Skeletal muscle tissue (tissue), 3 donors: ENCODE measurements at regions not wholly inside any gene's neighbourhood (a gene's known extent, or its start where the extent isn't known, plus 50 kb on each side); places are given as distances from the start of the nearest gene placed in this dataset.

Experiments
- H3K27ac ChIP-seq: one replicate; pipeline ENCODE4 v1.7.0; 2013; ENCODE audit warnings: mild to moderate bottlenecking, low read depth, low read length, inconsistent platforms
- H3K27me3 ChIP-seq, 3 donors: one replicate each; pipeline ENCODE4 v1.7.0; 2013; ENCODE audit warnings: low read length in 3 of 3; ENCODE audit not compliant: control insufficient read depth in 3 of 3, insufficient read depth in 3 of 3
- H3K36me3 ChIP-seq, 3 donors: one replicate each; pipeline ENCODE4 v1.7.0; 2013; ENCODE audit warnings: low read length in 3 of 3; ENCODE audit not compliant: control insufficient read depth in 3 of 3, insufficient read depth in 3 of 3
- H3K4me1 ChIP-seq, 3 donors: one replicate each; pipeline ENCODE4 v1.7.0; 2013; ENCODE audit warnings: low read length in 3 of 3, mild to moderate bottlenecking in 3 of 3; ENCODE audit not compliant: control insufficient read depth in 3 of 3, insufficient read depth in 3 of 3
- H3K4me3 ChIP-seq, 3 donors: one replicate each; pipeline ENCODE4 v1.7.0; 2013; ENCODE audit warnings: low read length in 3 of 3
- H3K9ac ChIP-seq, 3 donors: one replicate each; pipeline ENCODE4 v1.7.0; 2013; ENCODE audit warnings: low read length in 3 of 3, mild to moderate bottlenecking in 3 of 3, moderate library complexity in 2 of 3, low read depth in 1 of 3
- H3K9me3 ChIP-seq, 3 donors: one replicate each; pipeline ENCODE4 v1.7.0; 2013; ENCODE audit warnings: low read length in 3 of 3; ENCODE audit not compliant: control insufficient read depth in 3 of 3
- donor health status: Osteomylitis.

DNA sequence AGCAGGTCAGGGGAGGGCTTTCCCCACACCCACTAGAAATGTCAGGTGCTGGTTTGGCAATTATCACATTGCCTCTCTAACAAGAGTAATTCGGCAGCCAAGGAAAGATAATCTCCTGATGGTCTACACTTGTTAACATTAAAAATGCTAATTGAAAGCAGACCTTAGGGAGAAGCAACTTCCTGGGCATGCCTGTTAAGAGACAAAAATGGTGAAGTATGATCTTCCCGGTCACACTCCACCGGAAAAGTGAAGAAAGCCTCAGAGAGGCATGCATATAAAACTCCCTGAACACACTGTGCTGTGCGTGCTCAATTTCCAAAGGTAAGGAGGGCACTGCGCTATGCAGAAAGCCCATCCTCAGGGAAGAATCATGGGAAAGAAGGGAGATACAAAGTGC is 244.3 kb downstream of the FAM170A start:
- Histone ChIP-seq H3K9ac (no peak overlapping the region), H3K36me3 (no peaks in the 10 kb centered on the region), H3K4me1 (no peaks in the 10 kb centered on the region), H3K9me3 (no peaks in the 10 kb centered on the region), H3K4me3 (no peak overlapping the region), H3K27ac (no peak overlapping the region), H3K27me3 (no peaks in the 10 kb centered on the region)

DNA sequence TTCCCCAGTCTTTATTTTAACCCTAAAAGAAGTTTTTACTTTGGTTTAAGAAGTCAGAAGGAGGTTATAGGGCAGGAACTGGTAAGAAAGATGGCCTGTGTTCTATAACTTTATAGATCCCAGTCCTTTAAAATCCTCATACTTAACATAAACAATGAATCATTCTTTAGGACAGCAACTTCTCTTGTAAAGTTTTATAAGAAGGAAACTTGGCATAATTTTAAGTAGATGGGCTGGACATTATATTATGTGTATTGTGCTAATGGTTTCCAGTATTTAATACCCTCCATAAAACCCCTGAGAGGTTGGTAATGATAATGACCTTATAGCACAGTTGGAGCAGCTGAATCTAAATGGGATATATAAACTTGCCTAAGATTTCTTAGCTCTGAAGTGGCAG is 247.2 kb downstream of the FAM170A start:
- Histone ChIP-seq H3K4me1 (no peaks in the 10 kb centered on the region), H3K4me3 (no peak overlapping the region), H3K36me3 (no peaks in the 10 kb centered on the region), H3K9ac (no peak overlapping the region), H3K9me3 (no peaks in the 10 kb centered on the region), H3K27ac (no peak overlapping the region), H3K27me3 (no peaks in the 10 kb centered on the region)

DNA sequence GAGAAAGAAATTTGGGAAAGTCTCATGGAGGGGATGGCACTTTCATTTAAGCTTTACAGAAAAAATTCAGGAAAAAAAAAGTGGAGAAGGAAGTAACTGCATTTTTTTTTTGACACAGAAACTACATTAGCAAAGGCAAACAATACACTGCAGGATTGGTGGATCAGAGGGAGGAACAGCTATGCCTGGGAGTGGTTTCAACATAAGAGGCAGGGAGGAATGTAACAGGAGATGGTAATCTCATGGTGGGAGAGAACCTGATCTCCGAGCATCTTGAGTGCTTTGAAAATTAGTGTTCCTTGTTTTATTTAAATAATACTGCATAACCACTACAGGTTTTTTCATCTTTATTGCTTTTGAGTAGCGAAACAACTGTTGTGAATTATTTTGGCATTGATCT is 249.4 kb downstream of the FAM170A start:
- Histone ChIP-seq H3K36me3 (no peaks in the 10 kb centered on the region), H3K4me3 (no peak overlapping the region), H3K9me3 (no peaks in the 10 kb centered on the region), H3K4me1 (no peaks in the 10 kb centered on the region), H3K27ac (no peak overlapping the region), H3K27me3 (no peaks in the 10 kb centered on the region), H3K9ac (no peak overlapping the region)

DNA sequence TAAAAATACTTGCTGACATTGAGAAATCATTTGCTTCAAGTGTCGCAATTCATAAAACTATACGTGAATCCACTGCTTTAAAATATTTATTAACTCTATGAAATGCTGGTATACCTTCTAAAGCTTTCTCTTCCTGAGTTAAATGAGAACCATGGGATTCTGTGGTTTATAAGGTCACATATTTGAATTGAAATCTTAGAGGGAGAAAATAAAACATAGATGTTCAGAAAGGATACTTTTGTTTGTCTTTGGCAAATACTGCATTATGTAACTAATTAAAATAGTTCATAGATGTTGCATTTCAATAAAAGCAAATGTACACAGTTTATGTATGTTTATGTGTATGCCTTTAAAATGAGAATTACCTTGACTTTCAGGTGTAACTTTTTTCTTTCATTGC is 250.1 kb downstream of the FAM170A start:
- Histone ChIP-seq H3K36me3 (no peaks in the 10 kb centered on the region), H3K9me3 (no peaks in the 10 kb centered on the region), H3K27ac (no peak overlapping the region), H3K9ac (no peak overlapping the region), H3K4me1 (no peaks in the 10 kb centered on the region), H3K4me3 (no peak overlapping the region), H3K27me3 (no peaks in the 10 kb centered on the region)

DNA sequence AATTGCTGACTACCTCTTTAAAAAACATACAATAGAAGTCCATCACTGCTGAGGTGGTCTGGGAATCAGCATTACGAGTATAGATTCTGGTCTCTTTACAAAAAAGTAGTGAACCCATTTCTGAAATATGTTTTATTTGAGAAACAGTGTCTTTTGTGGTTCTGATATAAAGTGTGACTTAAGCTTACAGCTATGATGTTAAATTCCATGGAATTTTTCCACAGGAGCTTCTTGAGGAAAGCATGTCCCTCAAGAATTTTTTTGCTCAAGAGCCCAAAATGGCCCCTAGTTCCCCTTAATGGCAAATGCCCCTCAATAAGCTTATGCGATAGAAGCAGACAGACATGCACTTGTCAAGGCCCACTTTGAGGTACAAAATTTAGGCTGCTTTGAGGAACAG is 265.7 kb downstream of the FAM170A start:
- H3K9ac ChIP-seq, result no peak overlapping the region
- H3K27me3 ChIP-seq, result no peaks in the 10 kb centered on the region
- peaks cover 0 to 4% (median 0%) of the 10 kb centered on the region in 3 donors for H3K4me1 ChIP-seq
- H3K36me3 ChIP-seq, result no peaks in the 10 kb centered on the region
- no peak overlapping the region for H3K4me3 ChIP-seq
- no peaks in the 10 kb centered on the region for H3K9me3 ChIP-seq
- no peak overlapping the region for H3K27ac ChIP-seq

DNA sequence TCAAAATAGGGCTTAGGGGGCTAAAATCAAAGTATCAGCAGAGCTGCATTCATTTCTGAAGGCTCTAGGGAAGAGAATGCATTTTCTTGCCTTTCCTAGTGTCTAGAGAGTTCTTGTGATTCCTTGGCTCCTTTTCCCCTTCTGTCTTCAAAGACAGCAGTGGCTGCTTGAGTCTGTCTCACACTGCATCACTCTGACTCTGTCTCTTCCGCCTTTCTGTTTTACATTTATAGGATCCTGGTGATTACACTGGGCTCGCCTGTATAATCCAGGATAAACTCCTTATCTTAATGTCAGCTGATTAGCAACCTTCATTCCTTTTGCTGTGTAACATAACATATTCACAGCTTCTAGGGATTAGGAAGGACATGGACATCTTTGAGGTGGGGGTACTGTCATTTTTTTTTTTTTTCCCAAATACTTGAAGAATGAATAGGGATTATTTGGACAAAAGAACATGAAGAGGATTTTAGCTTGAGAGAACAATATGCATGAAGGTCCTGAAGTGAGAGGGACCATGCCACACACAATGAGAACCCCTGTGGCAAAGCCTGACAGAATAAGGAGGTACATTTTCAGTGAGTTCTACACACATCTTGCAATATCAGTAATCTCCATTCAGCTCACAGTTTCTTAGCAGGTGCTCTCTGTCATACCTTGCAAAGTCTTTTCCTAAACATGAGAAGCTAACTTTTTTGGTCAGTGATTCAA is 267.6 kb downstream of the FAM170A start:
- Histone ChIP-seq H3K27ac (no peak overlapping the region), H3K4me3 (no peak overlapping the region), H3K9ac (no peak overlapping the region), H3K4me1 (peaks cover 0 to 4% (median 0%) of the 10 kb centered on the region in 3 donors), H3K9me3 (no peaks in the 10 kb centered on the region), H3K36me3 (no peaks in the 10 kb centered on the region), H3K27me3 (no peaks in the 10 kb centered on the region)

DNA sequence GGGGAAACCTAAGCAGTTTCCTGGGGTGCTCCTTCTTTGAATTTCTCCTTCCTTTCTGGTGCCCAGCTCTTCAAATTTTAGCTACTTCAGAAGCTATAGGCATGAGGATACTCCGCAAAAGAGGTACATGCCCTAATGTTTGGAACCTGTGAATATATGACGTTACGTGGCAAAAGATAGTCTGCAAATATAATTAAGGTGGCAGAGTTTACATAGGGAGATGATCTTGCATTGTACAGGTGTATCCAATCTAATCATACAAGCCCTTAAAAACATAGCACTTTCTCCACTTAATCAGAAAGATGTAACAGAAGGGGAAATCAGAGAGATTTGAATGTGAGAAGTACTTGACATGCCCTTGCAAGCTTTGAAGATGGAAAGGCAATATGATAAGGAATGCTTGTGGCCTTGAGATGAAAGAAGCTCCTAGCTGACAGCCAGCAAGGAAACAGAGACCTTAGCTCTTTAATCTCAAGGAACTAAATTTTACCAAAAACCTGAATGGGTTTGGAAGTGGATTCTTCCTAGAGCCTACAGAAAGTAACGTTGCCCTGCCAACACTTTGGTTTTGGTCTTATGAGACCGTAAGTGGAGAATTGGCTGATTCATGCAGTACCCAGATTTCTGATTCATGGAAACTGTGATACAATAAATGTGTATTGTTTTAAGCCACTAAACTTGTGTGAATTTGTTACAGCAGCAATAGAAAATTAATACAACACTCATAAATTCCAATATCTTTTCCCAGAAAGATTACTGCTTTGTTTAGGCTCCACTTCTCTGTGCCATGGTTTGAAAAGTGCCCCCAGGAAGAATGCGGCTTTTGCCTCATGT is 268.4 kb downstream of the FAM170A start:
- H3K4me1 ChIP-seq, result no peaks in the 10 kb centered on the region
- no peak overlapping the region for H3K27ac ChIP-seq
- no peaks in the 10 kb centered on the region for H3K36me3 ChIP-seq
- H3K4me3 ChIP-seq, result no peak overlapping the region
- H3K9ac ChIP-seq, result no peak overlapping the region
- H3K9me3 ChIP-seq, result no peaks in the 10 kb centered on the region
- H3K27me3 ChIP-seq, result no peaks in the 10 kb centered on the region

DNA sequence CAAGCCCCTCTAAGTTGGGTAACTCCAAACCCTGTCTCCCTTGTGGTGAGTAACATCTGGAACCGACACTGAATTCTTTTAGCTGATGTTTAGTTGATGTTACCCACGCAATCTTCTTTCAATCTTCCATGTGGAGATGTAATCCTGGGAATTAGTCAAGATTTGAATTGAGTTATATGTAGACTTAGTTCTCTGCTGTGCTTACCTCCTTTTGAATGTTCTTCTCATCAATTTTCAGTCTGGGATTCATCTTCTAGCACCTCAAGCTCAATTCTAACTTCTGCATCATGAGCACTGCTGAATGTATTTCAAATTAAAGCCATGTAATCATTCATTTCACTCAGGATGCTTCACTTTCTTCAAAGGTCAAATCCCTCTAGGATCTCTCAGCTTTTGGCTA is 270.6 kb downstream of the FAM170A start:
- H3K27ac ChIP-seq, result no peak overlapping the region
- H3K9ac ChIP-seq, result no peak overlapping the region
- no peaks in the 10 kb centered on the region for H3K36me3 ChIP-seq
- no peak overlapping the region for H3K4me3 ChIP-seq
- no peaks in the 10 kb centered on the region for H3K27me3 ChIP-seq
- H3K4me1 ChIP-seq, result no peaks in the 10 kb centered on the region
- H3K9me3 ChIP-seq, result no peaks in the 10 kb centered on the region

DNA sequence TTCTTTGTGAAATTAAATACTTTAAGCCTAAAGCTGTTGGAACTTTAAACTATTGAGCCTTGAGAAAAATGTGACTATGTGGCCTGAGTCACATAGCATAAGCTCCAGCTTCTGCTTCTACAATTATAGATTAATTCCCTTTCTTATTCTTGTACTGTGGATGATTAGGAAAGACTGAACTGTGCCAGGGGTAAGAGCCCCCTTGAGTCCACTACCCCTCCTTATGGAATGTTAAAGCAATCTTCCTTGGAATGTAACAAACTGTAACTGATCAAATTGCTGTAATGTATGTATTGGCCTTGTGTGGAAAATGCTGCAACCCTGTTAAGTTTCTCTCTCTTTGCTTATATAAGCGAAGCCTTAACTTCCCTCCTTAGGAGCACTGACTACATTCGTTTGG is 273.2 kb downstream of the FAM170A start:
- H3K4me3 ChIP-seq, result no peak overlapping the region
- H3K27me3 ChIP-seq, result no peaks in the 10 kb centered on the region
- H3K9me3 ChIP-seq, result no peaks in the 10 kb centered on the region
- no peaks in the 10 kb centered on the region for H3K36me3 ChIP-seq
- H3K4me1 ChIP-seq, result no peaks in the 10 kb centered on the region
- no peak overlapping the region for H3K9ac ChIP-seq
- H3K27ac ChIP-seq, result no peak overlapping the region

DNA sequence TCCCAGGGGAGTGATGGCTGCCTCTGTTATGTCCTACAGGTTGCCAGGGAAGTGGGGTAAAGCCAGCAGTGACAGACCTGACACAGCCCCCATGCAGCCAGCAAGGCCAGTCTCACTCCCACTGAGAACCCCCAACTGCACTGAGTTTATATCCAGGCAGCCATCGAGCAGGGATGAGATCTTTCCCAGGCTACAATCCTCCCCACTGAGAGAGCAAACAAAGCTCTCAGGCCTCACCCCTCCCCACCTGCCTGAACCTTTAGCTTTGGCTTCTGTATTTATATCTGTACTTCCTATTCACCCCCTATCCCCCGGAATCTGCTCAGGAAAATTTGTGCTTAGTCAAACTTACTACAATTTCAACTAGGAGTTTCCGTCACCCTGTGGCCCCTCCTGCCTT is 284.1 kb downstream of the FAM170A start:
- H3K4me3 ChIP-seq, result no peak overlapping the region
- H3K27me3 ChIP-seq, result no peaks in the 10 kb centered on the region
- H3K9me3 ChIP-seq, result peaks cover 0 to 2% (median 0%) of the 10 kb centered on the region in 3 donors
- no peak overlapping the region for H3K27ac ChIP-seq
- H3K4me1 ChIP-seq, result no peaks in the 10 kb centered on the region
- H3K36me3 ChIP-seq, result no peaks in the 10 kb centered on the region
- no peak overlapping the region for H3K9ac ChIP-seq
